GM19452 (cell line): ENCODE measurements at regions not wholly inside any gene's neighbourhood (a gene's known extent, or its start where the extent isn't known, plus 50 kb on each side); places are given as distances from the start of the nearest gene placed in this dataset.

Source experiments
- ATAC-seq: cut with Tn5 transposase; IDR thresholded peaks from one replicate; pipeline ENCODE4 v1.9.1; 2021; ENCODE audit not compliant: unreplicated experiment

DNA sequence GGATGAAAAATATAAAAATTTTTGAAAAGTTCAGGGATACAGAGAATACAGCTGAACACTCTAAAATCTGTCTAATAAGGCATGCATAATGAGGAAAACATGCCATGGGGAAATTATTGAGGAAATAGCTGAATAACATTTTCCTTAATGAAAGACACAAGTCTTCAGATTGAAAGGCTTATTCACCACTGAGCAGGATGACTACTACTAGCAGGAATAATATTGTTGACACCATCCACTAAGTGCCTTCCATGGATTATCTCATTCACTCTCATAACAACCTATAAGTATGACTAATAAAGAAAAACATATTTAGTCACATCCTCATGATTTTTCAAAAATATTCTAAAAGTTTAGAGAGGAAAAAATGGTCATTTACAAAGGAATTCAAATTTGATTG is 96.7 kb upstream of the FER start:
- ATAC-seq, result no peak

DNA sequence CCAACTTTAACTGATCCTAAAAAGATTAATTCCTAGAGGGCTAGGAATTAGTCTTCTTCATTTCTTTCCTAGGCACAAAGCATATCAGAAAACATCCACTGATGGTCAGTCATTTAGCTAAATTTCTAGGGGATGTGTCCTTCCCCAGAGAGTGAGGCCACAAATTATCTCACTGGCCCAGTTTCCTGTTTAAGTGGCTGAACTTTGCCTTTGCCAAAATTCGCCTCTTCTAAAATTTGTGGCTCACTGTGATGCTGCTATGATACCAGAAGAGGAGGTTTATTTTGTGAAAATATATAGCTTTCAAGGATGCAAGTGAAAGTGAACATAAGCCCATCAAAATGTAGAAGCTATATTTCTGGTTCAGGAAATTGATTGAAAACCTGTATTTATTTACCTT is 98.1 kb upstream of the FER start:
- ATAC-seq, result no peak

DNA sequence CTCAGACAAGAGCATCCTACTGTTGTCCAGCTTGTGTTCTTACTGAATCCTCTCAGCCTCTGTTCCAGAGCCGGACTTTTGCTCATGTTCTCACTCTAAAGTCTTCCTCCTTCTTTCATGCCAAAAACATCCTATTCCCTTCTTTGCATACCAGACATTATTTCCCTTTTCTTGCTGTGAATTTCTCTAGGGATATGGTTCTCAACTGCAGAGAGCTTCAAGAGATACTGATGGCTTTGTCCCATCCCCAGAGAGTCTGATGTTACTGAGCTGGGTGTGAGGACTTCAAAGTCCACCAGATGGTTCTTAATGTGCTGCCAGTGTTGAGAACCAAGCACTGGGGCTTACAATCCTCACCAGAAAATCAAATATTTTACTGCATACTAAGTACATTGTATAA is 98.6 kb upstream of the FER start:
- no peak for ATAC-seq

DNA sequence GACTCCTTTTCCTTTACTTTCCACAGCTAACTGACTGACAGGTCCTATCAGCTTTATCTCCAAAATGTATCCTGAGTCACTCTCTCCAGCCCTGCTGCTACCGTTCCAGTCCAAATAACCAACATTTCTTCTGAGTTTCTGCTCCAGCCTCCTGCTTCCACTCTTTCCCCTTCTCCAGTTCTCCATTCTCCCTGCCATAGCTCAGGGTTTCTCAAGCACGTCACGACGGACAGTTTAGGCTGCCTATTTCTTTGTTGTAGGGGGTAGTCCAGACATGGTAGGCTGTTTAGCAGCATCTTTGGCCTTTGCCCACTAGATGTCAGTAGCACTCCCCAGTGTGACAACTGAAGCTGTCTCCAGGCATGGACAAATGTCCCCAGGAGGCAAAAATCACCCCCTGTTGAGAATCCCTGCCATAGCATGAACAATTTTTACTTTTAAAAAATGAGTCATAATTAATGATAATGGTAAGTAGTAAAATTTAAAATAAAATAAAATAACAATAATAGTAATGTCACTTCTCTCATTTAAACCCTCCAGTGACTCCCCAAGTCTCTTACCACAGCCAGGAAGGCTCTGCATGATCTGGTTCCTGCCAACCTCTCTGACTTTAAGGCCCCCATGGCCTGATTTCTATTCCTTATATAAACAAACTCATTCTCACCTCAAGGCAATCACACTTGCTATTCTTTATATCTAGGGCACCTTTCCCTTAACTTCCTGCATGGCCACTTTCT is 105.4 kb upstream of the FER start:
- ATAC-seq, result peak; percentile 99

DNA sequence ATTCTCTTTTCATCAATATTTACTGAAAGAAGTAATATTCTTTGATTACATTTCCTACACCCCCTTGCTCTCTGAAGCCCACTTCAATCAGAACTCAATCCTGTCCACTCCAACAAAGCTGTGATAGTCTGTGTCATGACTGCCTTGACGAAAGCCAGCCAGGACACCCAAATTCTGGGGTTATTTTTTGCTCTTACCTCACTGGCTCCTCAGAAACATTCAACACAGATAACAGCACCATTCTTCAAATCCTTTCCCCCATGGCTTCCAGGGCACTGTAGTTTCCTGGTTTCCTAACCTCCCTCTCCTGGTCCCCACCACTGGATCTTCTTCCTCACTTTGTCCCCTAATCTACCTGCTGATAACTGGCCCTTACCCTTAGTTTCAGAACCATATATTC is 106.1 kb upstream of the FER start:
- ATAC-seq, result no peak

DNA sequence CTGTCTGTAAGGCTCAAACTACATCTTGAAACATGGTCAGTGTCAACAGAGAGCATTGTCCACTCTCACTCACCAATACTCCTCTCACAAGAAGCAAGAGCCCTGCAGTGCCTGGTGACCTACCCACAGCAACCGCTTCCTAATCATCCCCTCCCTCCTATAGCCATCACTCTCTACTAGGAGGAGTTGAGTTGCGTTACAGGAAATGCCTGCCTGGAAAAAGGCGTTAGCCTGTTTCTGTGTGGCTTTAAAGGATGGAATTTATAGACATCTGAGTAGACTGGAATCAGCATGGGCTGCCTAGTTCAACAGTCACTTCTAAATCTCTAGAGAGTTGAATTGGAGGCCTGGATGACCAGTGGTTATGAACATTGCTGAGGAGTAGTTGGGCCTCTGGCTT is 108.3 kb upstream of the FER start:
- ATAC-seq, result no peak

DNA sequence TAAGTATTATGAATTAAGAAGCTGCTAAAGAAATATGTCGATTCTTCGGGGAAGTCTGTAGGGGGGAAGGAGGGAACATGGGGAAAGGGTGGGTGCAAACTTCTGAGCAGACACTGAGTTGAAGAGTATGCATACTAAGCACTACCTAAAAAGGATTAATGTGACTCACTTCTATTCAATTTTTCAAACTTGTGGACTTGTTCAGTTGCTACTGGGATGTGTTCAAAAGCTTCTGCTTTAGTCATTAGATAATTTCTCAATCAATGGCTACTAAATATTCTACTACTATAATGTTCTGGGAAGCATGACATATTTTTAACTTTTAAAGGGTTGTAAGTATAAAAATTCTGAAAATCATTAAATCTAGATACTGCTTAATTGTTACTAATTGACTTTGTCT is 109.7 kb upstream of the FER start:
- ATAC-seq, result no peak

DNA sequence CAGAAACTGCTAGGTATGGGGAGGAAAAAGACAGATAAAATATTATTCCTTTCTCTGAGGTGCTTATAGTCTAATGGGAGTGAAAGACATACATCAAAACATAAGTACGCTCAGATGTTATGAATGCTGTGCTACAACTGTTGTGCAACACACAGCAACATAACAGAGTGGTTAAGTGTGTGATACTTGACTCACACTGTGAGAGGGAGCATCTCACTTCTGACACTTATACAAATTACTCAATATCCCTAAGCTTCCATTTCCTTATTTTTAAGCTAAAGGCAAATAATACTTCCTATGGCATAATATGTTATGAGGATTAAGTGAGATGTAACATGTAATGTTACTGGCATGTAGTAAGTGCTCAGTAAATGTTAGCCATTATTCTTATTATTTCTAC is 110.6 kb upstream of the FER start:
- no peak for ATAC-seq

DNA sequence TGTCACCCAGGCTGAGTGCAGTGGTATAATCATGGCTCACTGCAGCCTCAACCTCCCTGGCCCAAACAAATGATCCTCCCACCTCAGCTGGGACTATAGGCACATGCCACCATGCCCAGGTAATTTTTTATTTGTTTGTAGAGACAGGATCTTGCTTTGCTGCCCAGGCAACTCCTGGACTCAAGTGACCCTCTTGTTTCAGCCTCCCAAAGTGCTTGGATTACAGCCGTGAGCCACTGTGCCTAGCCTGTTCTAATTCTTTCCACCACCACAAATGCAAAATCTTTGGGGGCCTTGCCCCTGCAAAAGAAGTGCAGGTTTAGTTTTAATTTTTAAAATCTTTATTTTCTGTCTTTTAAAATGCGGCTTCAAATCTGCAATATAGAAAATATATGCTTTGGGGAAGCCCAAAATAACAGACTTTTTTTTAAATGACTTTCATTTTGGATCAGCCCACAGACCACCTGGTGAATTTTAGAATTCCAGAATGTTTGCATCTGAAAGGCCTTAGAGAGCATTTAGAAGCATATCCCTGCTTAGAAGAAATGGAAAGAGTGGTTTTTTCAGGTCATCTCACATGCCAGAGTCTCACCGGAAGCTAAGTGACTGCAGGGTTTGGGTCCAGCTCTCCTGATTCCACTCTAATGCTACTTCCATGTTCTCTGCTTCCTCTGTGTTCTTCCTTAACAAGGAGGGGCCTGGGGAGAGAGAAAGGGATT is 111.4 kb upstream of the FER start:
- no peak for ATAC-seq

DNA sequence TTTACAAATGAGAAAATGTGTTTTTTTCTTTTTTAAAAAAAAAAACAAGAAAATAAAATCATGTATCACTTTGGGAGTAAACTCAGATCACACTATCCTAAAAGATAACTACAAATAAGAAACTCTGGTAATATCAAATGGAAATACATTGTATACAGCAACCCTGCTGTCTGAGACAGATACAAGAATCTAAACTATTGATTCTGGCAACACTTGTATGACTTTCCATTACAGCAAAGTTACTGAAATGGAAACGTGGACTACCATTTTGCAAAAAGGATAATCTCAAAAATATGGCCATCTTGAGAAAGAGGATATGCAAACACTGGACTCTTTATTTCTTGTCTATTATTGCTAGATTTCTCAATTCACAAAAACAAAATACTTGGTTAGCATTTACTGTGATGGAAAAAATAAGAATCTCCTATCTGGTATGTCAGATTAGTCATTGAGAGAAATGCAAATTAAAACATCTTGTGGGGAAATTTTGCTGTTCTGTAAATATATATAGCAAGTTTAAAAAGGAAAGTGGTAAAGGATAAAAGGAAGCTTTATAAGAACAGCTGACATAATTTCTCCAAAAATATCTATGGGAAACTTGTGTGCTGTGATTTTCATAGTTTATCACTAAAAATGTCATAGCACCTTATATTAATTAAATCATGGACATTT is 112.9 kb upstream of the FER start:
- peak; percentile 78 for ATAC-seq

DNA sequence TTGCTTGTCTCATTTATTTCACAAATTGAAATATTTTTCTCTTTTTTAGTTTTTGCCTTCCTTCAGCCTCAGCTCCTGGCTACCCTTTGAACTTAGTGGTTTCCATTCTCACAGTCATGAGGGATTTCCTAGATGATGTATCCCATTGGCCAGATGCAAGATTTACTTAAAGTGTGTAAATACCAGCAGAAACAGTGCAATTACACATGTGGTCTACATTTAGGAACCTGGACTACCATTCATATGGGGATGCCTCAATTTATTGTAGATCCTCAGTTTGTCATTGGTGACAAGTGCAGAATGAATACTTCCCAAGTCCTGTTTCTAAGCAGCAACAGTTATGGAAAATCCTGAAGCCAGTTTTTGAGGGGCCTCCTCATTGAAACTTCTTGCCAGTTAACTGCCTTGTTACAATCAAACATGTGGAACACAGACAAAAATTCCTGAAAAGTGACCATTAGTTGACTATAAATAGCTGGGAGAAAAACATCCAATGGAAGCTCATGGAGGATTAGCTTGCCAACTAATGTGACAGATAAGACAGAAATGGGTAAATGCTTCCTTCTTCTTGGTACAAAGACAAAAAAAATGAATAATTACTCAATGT is 113.6 kb upstream of the FER start:
- ATAC-seq, result no peak

DNA sequence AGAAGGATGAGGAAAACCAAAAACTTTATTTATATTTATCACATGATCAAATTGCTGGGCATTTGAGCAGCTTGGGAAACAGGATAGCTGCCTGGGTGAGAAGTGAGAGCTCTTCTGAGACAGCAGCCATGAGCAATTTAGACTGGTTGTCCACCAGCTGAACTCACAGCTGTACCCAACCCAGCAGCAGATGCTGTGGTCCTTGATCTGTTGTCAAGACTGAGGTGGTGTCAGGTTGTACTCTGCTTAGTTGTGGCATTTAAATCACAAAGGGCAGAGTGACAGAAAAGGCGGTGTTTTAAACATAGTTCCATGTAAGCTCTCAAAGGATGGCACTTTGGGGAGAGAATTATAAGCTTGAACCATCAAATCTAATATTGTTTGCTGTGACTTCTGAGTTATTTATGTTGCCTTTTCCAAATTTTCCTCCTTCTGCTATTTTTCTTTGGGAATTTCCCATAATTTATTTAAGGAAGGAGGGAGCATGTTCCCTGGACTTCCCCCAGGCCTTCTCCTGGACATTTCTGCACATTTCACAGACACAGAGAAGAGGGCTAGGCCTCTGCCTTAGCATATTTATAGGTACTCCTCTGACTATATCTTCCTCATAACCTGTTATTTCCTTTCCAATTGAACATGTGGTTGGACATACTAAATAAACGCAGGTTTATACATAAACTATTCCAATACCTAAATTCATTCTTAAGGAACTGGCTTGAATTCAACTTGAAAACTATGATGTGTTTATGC is 117.7 kb upstream of the FER start:
- no peak for ATAC-seq

DNA sequence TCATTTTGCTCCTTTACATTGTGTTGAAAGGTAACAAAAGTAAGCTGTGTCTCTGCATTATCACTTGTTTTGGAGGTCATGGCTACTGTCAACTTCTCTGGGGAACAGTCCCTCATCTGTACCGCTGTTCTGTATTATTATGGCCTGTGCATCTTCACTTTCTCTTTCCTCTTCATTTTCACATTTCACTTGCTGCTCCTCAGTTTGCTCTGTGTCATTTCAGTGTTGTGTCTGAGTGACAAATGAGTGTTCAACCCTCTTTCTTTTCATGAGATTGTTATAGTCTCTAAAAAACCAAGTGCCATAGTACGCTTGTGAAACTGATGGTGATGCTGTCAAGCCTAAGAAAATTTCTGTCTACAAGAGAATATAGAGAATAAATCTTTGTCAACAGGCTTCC is 122.0 kb upstream of the FER start:
- ATAC-seq, result no peak

DNA sequence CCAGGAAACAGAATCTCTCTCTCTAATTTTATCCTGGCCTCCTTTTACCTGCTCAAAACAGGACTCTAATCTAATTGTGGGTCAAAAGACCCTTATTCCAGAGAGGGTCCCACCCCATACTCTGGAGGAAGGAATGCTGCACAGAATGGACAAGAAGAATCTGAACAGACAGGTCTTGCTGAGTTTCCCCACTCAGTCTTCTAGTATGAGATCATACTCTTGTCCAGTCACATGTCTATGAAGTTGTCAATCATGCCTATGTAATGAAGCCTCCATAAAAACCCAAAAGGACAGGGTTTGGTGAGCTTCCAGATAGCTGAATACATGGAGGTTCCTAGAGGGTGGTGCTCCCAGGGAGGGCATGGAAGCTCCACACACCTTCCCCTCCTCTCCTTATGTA is 123.9 kb upstream of the FER start:
- ATAC-seq, result no peak

DNA sequence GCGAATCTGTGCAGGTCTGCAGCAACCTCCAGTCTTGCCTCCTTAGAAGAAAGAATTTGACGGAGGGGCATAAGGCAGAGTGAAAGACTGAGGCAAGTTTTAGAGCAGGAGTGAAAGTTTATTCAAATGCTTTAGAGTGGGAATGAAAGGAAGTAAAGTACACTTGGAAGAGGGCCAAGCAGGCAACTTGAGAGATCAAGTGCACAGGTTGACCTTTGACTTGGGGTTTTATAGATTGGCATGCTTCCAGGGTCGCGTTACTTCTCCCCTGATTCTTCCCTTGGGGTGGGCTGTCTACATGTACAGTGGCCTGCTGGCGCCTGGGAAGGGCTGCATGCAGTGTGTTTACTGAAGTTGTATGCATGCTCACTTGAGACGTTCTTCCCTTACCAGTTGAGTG is 127.2 kb upstream of the FER start:
- ATAC-seq, result no peak

DNA sequence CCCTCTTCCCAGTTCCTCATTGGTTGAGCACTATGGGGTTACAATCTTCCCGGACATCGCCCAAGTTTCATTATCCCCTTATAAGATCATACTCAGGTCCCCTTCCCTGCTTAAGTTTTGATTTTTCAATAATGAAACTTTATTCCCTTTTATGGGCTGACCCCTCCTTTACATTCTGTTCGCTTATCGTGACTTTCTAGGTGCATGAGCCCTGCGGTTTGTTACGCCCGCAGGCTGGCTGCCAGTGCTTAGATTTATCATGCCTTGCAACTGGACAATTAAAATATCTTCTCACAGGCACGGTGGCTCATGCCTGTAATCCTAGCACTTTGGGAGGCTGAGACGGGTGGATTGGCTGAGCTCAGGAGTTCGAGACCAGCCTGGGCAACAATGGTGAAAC is 127.9 kb upstream of the FER start:
- ATAC-seq, result no peak

DNA sequence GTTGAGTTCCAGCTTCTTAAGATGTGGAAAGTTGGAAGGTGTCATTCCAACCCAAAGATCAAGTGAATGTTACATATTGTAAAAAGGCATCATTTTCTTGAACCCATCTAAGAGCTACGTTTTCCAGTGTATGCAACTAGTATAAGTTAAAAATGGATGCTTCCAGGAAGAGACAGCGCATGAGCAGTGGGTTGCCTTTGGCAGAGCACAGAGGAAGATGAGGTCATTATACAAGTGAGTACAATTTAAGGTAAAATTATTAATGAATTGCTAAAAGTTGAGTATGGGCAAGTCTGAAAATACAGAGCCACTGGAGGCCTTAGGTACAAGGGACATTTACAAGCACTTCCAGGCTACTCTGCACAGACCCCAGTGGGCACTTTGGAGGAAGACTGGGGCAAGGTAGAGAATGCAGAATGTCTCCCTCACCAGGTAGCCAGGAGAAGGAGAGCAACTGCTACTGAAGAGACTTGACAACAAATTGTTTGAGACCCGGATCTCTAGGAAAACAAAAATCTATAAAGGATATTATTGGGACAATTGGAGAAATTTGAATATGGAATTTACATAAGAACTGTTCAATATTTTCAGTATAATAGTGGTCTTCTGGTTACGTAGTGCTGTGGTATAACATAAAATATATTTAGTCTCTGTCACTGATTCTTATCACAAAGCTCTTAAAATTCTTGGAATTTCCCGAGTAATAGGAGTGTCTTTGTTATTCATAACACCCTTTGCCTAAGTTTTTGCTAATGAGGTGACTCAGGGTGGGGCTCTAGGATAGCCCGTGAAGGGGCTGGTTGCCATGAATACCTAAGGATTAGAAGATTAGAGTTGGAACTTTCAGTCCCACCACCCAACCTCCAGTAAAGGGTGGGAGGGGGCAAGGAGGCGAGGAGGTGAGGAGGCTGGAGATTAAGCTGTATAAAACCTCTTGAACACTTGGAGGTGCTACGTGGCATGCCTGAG is 129.9 kb upstream of the FER start:
- no peak for ATAC-seq

DNA sequence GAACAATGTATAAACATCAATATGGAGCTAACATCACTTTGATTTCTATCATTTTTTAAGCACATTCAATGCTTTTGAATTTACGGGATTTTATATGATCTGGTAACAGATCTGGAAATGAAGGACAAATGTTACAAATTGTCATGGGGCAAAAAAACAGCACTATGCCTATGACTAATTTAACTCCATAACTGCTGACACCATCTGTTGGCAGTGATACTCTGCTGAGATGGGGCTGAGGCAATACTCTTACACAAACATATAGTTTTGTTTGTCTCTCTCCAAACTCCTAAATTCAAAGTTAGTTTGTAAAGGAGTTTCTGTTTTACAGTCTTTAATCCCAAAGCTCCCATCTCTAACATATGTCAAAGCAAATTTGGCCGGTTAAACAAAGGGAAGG is 132.5 kb upstream of the FER start:
- no peak for ATAC-seq

DNA sequence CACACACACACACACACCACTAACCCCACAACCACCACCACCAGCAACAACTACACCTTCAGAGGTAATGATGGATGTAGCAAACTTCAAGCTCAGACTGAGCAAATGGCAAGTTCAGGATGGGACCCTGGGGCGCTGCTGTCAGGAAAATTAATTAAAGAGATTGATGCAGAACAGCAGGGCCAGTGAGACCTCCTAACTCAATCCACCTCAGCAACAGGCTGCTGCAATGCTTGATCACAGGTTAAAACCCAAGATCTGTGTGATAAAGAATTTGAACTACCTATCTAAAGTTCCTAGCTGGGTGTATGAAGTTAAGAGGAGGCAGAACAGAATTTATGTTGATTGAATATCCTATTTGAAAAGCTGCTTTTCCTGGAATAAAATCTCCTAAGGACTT is 140.3 kb upstream of the FER start:
- ATAC-seq, result no peak

DNA sequence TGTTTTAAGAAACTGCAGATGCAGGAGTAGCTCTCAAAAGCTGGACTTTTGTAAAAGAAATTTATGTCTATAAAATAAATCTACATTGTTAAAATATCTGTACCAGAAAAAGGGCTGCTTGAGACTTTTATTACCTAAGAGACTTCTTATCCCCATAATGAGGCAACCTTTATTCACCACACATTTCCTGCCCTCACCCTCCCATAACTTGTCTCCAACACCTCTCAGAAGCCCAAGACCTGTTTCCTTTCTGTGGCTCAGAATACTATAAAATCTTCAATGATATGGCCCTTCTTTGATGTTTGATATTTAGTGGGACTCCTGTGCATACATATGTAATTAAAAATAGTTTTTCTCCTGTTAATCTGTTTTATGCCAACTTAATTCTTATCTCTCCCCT is 141.5 kb upstream of the FER start:
- ATAC-seq, result no peak
